Pancreas (tissue), 10 donors: ENCODE measurements at regions not wholly inside any gene's neighbourhood (a gene's known extent, or its start where the extent isn't known, plus 50 kb on each side); places are given as distances from the start of the nearest gene placed in this dataset.

Source experiments
- ATAC-seq, 4 donors: fragments of 200-7000 bp; cut with Tn5 transposase; one replicate each; pipeline versions ENCODE4 v1.8.0 to v1.9.1; 2020; ENCODE audit warnings: mild to moderate bottlenecking in 4 of 4, moderate library complexity in 4 of 4
- DNase-seq, 6 donors: peaks; one replicate each; pipeline ENCODE4 v3.0.0-alpha.2; 2020
- FAIRE-seq: peaks from 2 replicates; lab custom pipeline; 2012; peaks lifted over from hg19 to GRCh38; lab: Jason Lieb, UNC
- H3K27ac ChIP-seq, 4 donors: fragments of 200-600 bp; sonication (generic); 1 replicate in 3 of 4; 2 replicates in 1 of 4; pipeline versions ENCODE4 v1.5.0 to v1.8.0; 2020
- H3K27me3 ChIP-seq, 4 donors: fragments of 200-600 bp; one replicate each; pipeline ENCODE4 v1.8.0; 2021
- H3K36me3 ChIP-seq, 3 donors: fragments of 200-600 bp; sonication (generic) in 1 of 3; one replicate each; pipeline versions ENCODE4 v1.5.0 to v1.8.0; 2020 to 2021
- H3K4me1 ChIP-seq, 3 donors: fragments of 200-600 bp; one replicate each; pipeline ENCODE4 v1.8.0; 2021
- H3K4me3 ChIP-seq, 4 donors: fragments of 200-600 bp; sonication (generic) in 2 of 4; one replicate each; pipeline versions ENCODE4 v1.5.0 to v1.8.0; 2020 to 2021
- H3K9me3 ChIP-seq, 4 donors: fragments of 200-600 bp; one replicate each; pipeline ENCODE4 v1.8.0; 2021
- WGBS, 2 donors: extraction: QIAGEN DNeasy Blood & Tissue Kit; methylation state at CpG; one replicate each; pipeline ENCODE4 v1.1.7; 2013; 5-methylcytosine and 5-hydroxymethylcytosine counted together
- intact Hi-C, 3 donors: fragments of 100-400 bp; cut with DNase I; formaldehyde crosslinking; loops; one replicate each; pipeline versions ENCODE4 v1.11.1 to v1.14.2; 2022
- TF ChIP-seq, protein P1 (sequence below), 4 donors: fragments of 200-600 bp; sonication (generic) in 3 of 4; IDR thresholded peaks; one replicate each; pipeline versions ENCODE4 v1.5.0 to v1.8.0; 2021; ENCODE audit warnings: antibody characterized with exemption in 4 of 4
- donor health status: healthy with polysubstance abuse.
- donor health status: DM: no; HTN: no; CAD: no; lungs with moderate emphysema.
- donor health status: DM: no; HTN: no; CAD: no.
- donor health status: control.
- donor health status: control.
- donor health status: Bipolar disorder and iron deficiency.
- donor health status: DM: yes; HTN: yes; CAD: no.
- donor health status: DM: no; HTN: no; CAD: no.
- donor health status: DM: no; HTN: no; CAD: no.
- donor health status: DM: yes; HTN: yes; CAD: no.

DNA sequence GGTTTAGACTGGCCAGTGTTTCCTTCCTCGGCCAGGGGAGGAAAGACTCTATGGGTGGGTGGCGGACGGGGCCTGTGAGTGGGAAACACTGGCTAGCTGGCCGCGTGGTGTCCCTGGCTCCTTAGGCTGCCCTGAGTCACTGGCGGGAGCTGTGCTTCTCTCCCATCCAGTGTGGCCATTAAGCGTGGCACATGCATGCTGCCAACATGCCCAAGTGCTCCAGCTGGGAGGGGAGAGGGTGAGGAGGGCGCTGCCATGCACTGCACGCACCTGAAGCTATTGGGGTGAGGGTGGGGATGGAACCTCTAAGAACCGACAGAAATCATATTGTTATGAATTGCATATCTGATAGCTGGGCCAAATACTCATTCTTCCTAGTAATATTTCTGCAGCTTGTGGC, 270.8 kb downstream of the CALCRL start:
- Histone ChIP-seq H3K9me3 (no peaks in the 10 kb centered on the region), H3K4me1 (no peaks in the 10 kb centered on the region), H3K36me3 (no peaks in the 10 kb centered on the region), H3K27me3 (no peaks in the 10 kb centered on the region), H3K4me3 (no peak overlapping the region), H3K27ac (no peak overlapping the region)
- no peak for FAIRE-seq
- DNase-seq, result no peak
- TF ChIP-seq, protein P1, sequence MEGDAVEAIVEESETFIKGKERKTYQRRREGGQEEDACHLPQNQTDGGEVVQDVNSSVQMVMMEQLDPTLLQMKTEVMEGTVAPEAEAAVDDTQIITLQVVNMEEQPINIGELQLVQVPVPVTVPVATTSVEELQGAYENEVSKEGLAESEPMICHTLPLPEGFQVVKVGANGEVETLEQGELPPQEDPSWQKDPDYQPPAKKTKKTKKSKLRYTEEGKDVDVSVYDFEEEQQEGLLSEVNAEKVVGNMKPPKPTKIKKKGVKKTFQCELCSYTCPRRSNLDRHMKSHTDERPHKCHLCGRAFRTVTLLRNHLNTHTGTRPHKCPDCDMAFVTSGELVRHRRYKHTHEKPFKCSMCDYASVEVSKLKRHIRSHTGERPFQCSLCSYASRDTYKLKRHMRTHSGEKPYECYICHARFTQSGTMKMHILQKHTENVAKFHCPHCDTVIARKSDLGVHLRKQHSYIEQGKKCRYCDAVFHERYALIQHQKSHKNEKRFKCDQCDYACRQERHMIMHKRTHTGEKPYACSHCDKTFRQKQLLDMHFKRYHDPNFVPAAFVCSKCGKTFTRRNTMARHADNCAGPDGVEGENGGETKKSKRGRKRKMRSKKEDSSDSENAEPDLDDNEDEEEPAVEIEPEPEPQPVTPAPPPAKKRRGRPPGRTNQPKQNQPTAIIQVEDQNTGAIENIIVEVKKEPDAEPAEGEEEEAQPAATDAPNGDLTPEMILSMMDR (IDR thresholded peaks at IDR 0.05), result no peak
- intact Hi-C loops, result no loop called here
- no peak for ATAC-seq
- WGBS, 2 donors, result 76 to 90% methylated on average over 10 of the region's 10 CpGs

DNA sequence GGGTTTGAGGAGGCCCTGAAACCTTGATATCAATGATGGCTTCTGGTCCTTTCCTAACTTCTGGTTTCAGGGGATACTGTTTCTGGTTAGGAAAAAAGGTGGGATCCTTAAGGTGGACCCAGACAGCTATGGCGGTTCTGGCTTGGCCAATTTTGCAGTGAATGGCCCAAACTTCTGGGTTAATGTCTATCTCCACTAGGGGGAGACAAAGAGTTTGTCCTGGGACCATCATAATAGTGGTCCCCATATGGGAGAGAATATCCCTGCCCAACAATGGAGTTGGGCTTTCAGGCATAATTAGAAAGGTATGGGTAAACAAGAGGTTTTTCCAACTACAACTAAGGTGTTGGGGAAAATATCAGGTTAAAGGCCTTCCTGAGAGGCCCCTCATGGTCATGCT, 273.5 kb downstream of the CALCRL start:
- Histone ChIP-seq H3K9me3 (no peaks in the 10 kb centered on the region), H3K4me3 (no peak overlapping the region), H3K27ac (no peak overlapping the region), H3K36me3 (no peaks in the 10 kb centered on the region), H3K27me3 (no peaks in the 10 kb centered on the region), H3K4me1 (no peaks in the 10 kb centered on the region)
- 92 to 96% methylated on average over 1 of the region's 1 CpG for WGBS, 2 donors
- TF ChIP-seq, protein P1 (IDR thresholded peaks at IDR 0.05), result no peak
- DNase-seq, result no peak
- ATAC-seq, result no peak
- FAIRE-seq, result no peak
- intact Hi-C loops, result no loop called here

DNA sequence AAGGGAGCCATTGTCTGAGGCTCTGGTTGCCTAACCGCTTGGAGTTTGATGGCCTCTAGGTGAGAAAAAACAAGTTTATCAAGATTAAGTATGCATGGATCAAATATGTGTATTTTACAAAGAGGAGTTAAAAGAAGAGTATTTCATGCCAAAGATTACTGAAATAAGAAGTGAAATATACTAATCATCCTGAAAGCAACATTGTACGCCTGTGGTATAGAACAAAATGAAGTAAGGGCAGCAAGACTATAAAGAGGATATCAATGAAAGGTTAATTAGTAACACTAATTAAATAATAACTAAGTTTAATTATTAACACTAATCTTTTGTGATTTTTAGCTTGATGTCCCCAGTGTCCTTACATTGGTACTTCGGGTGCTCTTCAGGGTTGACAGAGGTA, 276.7 kb downstream of the CALCRL start:
- WGBS, 2 donors, result 38 to 49% methylated on average over 3 of the region's 3 CpGs
- TF ChIP-seq, protein P1 (IDR thresholded peaks at IDR 0.05), result no peak
- FAIRE-seq, result no peak
- no peaks in the 10 kb centered on the region for H3K27me3 ChIP-seq
- no peak for ATAC-seq
- H3K4me3 ChIP-seq, result no peak overlapping the region
- H3K36me3 ChIP-seq, result no peaks in the 10 kb centered on the region
- H3K9me3 ChIP-seq, result no peaks in the 10 kb centered on the region
- intact Hi-C loops, result no loop called here
- no peak for DNase-seq
- H3K4me1 ChIP-seq, result no peaks in the 10 kb centered on the region
- H3K27ac ChIP-seq, result no peak overlapping the region

DNA sequence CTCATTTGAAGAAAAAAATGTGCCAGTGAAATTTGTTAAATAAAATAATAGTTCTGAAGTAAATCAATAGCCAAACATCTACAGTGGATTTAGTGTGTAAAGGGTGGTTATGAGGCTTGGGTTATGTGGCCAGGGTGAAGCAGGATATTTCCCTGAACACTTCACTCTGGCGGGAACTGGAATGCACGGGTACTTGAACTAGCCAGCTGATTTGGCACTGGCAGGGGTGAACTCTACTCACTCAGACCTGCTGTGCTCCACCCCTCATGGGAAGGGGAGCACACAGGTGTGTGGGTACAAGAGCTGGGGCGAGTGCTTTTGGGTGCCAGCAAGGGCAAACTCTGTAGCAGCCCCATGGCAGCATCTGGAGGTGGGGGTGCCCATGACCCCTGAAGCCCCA, 278.2 kb downstream of the CALCRL start:
- DNase-seq (no peak), FAIRE-seq (no peak), ATAC-seq (no peak)
- TF ChIP-seq, protein P1 (IDR thresholded peaks at IDR 0.05), result no peak
- Histone ChIP-seq H3K9me3 (no peaks in the 10 kb centered on the region), H3K27ac (no peak overlapping the region), H3K4me1 (no peaks in the 10 kb centered on the region), H3K27me3 (no peaks in the 10 kb centered on the region), H3K36me3 (no peaks in the 10 kb centered on the region), H3K4me3 (no peak overlapping the region)
- 60 to 68% methylated on average over 3 of the region's 3 CpGs for WGBS, 2 donors
- intact Hi-C loops, result no loop called here

DNA sequence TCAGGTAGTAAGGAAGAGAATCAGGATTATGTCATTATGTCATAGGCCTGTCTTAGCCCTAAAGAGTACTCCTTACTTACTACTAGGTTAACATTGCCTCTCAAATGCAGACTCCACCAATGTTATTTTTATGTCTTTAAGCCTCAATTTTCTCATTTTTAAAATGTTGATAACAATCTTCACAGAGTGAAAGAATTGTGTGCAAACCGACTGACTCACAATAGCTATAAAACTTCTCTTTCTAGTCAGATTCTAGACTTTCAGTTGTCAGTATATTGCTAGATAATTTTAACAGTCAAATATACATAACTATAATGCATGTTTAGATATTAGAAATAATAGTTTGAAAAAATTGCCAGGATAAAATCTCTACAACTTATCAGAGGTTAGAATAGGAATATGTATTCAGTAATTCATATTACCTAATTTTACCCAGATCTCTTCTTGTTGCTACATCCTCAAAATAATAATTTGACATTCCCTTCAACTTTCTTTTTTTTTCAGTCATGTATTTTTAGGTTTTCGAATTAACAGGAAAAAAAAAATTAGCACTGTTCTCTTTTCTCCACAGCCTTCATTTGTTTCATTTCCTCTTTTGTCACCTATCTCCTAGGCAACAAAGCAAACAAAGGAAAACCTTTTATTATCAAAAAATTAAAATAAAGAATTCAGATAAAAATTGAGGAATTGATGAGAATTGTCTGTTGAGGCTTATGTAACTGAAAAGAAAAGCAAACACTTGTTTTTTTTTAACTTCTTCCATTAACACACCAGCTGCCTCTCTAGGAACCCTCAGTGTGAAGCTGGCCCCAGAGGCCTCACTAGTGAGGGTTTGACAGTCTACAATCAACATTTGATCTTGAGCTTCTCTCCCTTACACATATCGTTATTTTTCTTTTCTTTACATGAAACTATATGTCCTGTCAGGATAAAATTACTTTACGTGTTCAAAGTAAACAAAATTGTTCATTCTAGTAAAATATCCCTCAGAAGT, 279.0 kb downstream of the CALCRL start:
- H3K27ac ChIP-seq, result no peak overlapping the region
- TF ChIP-seq, protein P1 (IDR thresholded peaks at IDR 0.05), result no peak
- H3K4me3 ChIP-seq, result no peak overlapping the region
- intact Hi-C loops, result no loop called here
- H3K36me3 ChIP-seq, result no peaks in the 10 kb centered on the region
- DNase-seq (no peak), ATAC-seq (no peak), FAIRE-seq (peak; percentile 5)
- H3K9me3 ChIP-seq, result no peaks in the 10 kb centered on the region
- 40 to 54% methylated on average over 4 of the region's 4 CpGs for WGBS, 2 donors
- no peaks in the 10 kb centered on the region for H3K27me3 ChIP-seq
- H3K4me1 ChIP-seq, result no peaks in the 10 kb centered on the region
